ENCODE measurements at regions not wholly inside any gene's neighbourhood (a gene's known extent, or its start where the extent isn't known, plus 50 kb on each side); places are given as distances from the start of the nearest gene placed in this dataset.

GRCh38 chr3:26422415-26422814 lies 200.2 kb upstream of the LRRC3B start:
- ChIA-PET CTCF (ENCODE audit: low intra/inter-chr PET ratio, low total read pairs) (no interaction called here), POLR2A (no interaction called here)
- ATAC-seq (no peak), FAIRE-seq (no peak), DNase-seq (ENCODE audit: low spot score) (no peak)
- H3K9me3 ChIP-seq (ENCODE audit: low read length): peaks cover 86% of the 10 kb centered on the region
- H4K20me1 ChIP-seq (ENCODE audit: insufficient read depth, low read length): no peaks in the 10 kb centered on the region
- H3K27me3 ChIP-seq (ENCODE audit: control insufficient read depth in 1 of 2, insufficient read depth in 2 of 2, low read length in 2 of 2): no peaks in the 10 kb centered on the region; a peak in 1 of 5 replicates
- no peak overlapping the region for H3K27ac ChIP-seq (ENCODE audit: extremely low read length, insufficient read depth, low read length)
- no peak for TF ChIP-seq ZNF496 (CRISPR knock-in tag; IDR thresholded peaks at IDR 0.05; ENCODE audit: insufficient replicate concordance)
- no peak for TF ChIP-seq JUN (CRISPR knock-in tag; IDR thresholded peaks at IDR 0.05)
- H3K4me2 ChIP-seq (ENCODE audit: low read depth, low read length): no peak overlapping the region
- H3K4me1 ChIP-seq (ENCODE audit: insufficient read depth, low read length): no peaks in the 10 kb centered on the region
- H3K79me2 ChIP-seq (ENCODE audit: insufficient read depth, low read length): no peaks in the 10 kb centered on the region
- in situ Hi-C loops (cut with HindIII; ENCODE audit: extremely low pct_ligation_motif_present, low pct_unique_long_range_greater_than_20kb): no loop called here
- H2AFZ ChIP-seq (ENCODE audit: low read length): no peak overlapping the region
- no peak overlapping the region for H3K4me3 ChIP-seq (replicated peaks in 1 of 3; ENCODE audit: insufficient read depth in 1 of 3, low read depth in 2 of 3, low read length in 3 of 3)
- WGBS (ENCODE audit: low lambda C conversion rate): 9% methylated on average over 2 of the region's 2 CpGs
- intact Hi-C loops (cut with micrococcal nuclease; ENCODE audit: unreplicated experiment): no loop called here
- H3K9ac ChIP-seq (ENCODE audit: insufficient read depth, low read depth, low read length): no peak overlapping the region
- no peaks in the 10 kb centered on the region for H3K36me3 ChIP-seq (replicated peaks in 1 of 2; ENCODE audit: control insufficient read depth in 1 of 2, insufficient read depth in 2 of 2, low read length in 2 of 2)
- BruUV-seq (replicated peaks): no TSS peak

- in situ Hi-C loops (cut with HindIII; ENCODE audit: extremely low pct_ligation_motif_present, low pct_unique_long_range_greater_than_20kb): no loop called here
These were observed 197.5 kb upstream of the LRRC3B start for GRCh38 chr3:26425076-26425475.

More at GRCh38 chr3:26425076-26425475, 197.5 kb upstream of the LRRC3B start:
- intact Hi-C loops (cut with micrococcal nuclease; ENCODE audit: unreplicated experiment): no loop called here
- Histone ChIP-seq H3K36me3 (replicated peaks in 1 of 2; ENCODE audit: control insufficient read depth in 1 of 2, insufficient read depth in 2 of 2, low read length in 2 of 2) (no peaks in the 10 kb centered on the region), H4K20me1 (ENCODE audit: insufficient read depth, low read length) (no peaks in the 10 kb centered on the region), H3K27ac (ENCODE audit: extremely low read length, insufficient read depth, low read length) (no peak overlapping the region), H2AFZ (ENCODE audit: low read length) (no peak overlapping the region), H3K9me3 (ENCODE audit: low read length) (peaks cover 74% of the 10 kb centered on the region), H3K4me3 (replicated peaks in 1 of 3; ENCODE audit: insufficient read depth in 1 of 3, low read depth in 2 of 3, low read length in 3 of 3) (no peak overlapping the region), H3K79me2 (ENCODE audit: insufficient read depth, low read length) (no peaks in the 10 kb centered on the region), H3K9ac (ENCODE audit: insufficient read depth, low read depth, low read length) (no peak overlapping the region), H3K4me1 (ENCODE audit: insufficient read depth, low read length) (no peaks in the 10 kb centered on the region), H3K27me3 (ENCODE audit: control insufficient read depth in 1 of 2, insufficient read depth in 2 of 2, low read length in 2 of 2) (no peaks in the 10 kb centered on the region; a peak in 1 of 5 replicates), H3K4me2 (ENCODE audit: low read depth, low read length) (no peak overlapping the region)
- DNase-seq (ENCODE audit: low spot score) (no peak), ATAC-seq (no peak), FAIRE-seq (no peak)
- POLR2A ChIA-PET: no interaction called here
- TF ChIP-seq ZNF576 (CRISPR knock-in tag; IDR thresholded peaks at IDR 0.05) (no peak), ZNF207 (IDR thresholded peaks at IDR 0.05; ENCODE audit: borderline replicate concordance) (no peak), BCL3 (CRISPR knock-in tag; IDR thresholded peaks at IDR 0.05) (no peak), DNMT1 (CRISPR knock-in tag; IDR thresholded peaks at IDR 0.05) (no peak), ZFP36 (IDR thresholded peaks at IDR 0.05; ENCODE audit: borderline replicate concordance, low read depth, low read length, partially characterized antibody) (no peak)
- no TSS peak for BruUV-seq (replicated peaks)
- WGBS (ENCODE audit: low lambda C conversion rate): 16% methylated on average over 3 of the region's 3 CpGs
- CTCF ChIA-PET (ENCODE audit: low intra/inter-chr PET ratio, low total read pairs): no interaction called here

Data from HepG2 (cell line).